ENCODE measurements at regions not wholly inside any gene's neighbourhood (a gene's known extent, or its start where the extent isn't known, plus 50 kb on each side); places are given as distances from the start of the nearest gene placed in this dataset.

DNA sequence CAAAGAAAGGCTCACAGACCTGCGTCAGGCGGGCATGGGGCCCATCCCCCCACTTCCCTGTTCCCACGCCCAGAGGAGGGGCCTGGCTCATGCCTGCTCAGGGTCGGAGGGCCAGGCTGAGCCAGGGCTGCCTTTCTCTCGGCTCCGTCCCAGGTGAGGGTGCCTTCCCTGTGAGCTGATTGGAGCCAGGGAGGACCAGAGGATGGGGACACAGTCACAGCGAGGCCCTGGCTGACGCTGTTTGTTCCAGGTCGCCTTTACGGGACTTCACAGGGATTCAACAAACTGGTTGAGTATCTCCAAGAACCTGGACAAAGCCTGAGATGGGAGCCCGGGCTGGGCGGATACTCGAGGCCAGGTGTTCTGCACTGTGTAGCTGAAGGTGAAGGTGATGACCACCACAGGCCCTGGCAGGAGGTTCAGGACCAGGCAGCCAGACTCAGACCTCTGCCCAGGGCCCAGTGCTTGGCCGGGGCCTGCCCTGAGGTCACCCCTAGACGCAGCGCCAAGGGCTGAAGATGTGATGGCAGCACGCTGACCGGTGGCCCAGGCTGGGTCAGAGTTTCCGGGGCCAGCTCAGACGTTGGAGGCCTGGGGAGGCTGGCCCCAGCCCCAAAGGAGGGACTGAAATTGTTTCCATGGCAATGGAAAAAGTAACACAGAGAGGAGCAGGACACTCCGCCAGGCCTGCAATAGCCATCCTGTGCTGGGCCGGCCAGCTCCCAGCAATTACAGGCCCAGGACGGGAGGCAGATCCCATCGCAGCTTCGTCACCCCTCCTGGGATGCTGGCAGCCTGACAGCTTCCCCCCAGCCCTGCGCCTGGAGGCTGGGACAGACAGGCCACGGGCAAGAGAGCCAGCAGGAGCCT is 65.3 kb upstream of the ADAMTS2 start:
- TF ChIP-seq, protein P1, sequence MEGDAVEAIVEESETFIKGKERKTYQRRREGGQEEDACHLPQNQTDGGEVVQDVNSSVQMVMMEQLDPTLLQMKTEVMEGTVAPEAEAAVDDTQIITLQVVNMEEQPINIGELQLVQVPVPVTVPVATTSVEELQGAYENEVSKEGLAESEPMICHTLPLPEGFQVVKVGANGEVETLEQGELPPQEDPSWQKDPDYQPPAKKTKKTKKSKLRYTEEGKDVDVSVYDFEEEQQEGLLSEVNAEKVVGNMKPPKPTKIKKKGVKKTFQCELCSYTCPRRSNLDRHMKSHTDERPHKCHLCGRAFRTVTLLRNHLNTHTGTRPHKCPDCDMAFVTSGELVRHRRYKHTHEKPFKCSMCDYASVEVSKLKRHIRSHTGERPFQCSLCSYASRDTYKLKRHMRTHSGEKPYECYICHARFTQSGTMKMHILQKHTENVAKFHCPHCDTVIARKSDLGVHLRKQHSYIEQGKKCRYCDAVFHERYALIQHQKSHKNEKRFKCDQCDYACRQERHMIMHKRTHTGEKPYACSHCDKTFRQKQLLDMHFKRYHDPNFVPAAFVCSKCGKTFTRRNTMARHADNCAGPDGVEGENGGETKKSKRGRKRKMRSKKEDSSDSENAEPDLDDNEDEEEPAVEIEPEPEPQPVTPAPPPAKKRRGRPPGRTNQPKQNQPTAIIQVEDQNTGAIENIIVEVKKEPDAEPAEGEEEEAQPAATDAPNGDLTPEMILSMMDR (IDR thresholded peaks at IDR 0.05): no peak
- TF ChIP-seq POLR2AphosphoS5 (IDR thresholded peaks at IDR 0.05) (no peak), POLR2A (IDR thresholded peaks at IDR 0.05) (no peak), EP300 (IDR thresholded peaks at IDR 0.05) (no peak)

Measured in stomach (tissue), 4 donors.